Heart right ventricle (tissue), 16 donors: ENCODE measurements at regions not wholly inside any gene's neighbourhood (a gene's known extent, or its start where the extent isn't known, plus 50 kb on each side); places are given as distances from the start of the nearest gene placed in this dataset.

Source experiments
- ATAC-seq, 8 donors: fragments of 200-7000 bp; cut with Tn5 transposase; one replicate each; pipeline ENCODE4 v1.9.1; 2020; ENCODE audit warnings: mild to moderate bottlenecking in 8 of 8, moderate library complexity in 8 of 8, moderate number of reproducible peaks in 1 of 8
- DNase-seq, 2 donors: peaks; one replicate each; pipeline ENCODE4 v3.0.0-alpha.2; 2020
- H3K27ac ChIP-seq, 10 donors: fragments of 200-600 bp; sonication (generic) in 2 of 10; one replicate each; pipeline versions ENCODE4 v1.5.0 to v1.8.0; 2020 to 2022; ENCODE audit warnings: mild to moderate bottlenecking in 3 of 10
- H3K27me3 ChIP-seq, 7 donors: fragments of 200-600 bp; one replicate each; pipeline ENCODE4 v1.8.0; 2021 to 2022; ENCODE audit warnings: mild to moderate bottlenecking in 2 of 7
- H3K36me3 ChIP-seq, 9 donors: fragments of 200-600 bp; sonication (generic) in 1 of 9; one replicate each; pipeline versions ENCODE4 v1.5.0 to v1.8.0; 2020 to 2022; ENCODE audit warnings: mild to moderate bottlenecking in 2 of 9
- H3K4me1 ChIP-seq, 9 donors: fragments of 200-600 bp; sonication (generic) in 1 of 9; one replicate each; pipeline versions ENCODE4 v1.5.0 to v1.8.0; 2020 to 2022; ENCODE audit warnings: mild to moderate bottlenecking in 4 of 9
- H3K4me3 ChIP-seq, 10 donors: fragments of 200-600 bp; sonication (generic) in 2 of 10; one replicate each; pipeline versions ENCODE4 v1.5.0 to v1.8.0; 2020 to 2022; ENCODE audit warnings: mild to moderate bottlenecking in 7 of 10, moderate library complexity in 2 of 10
- H3K9me3 ChIP-seq, 11 donors: fragments of 200-600 bp in 10 of 11; sonication (generic) in 2 of 11; one replicate each; pipeline versions ENCODE4 v1.5.0 to v1.8.0; 2013 to 2022; ENCODE audit warnings: mild to moderate bottlenecking in 2 of 11, control low read depth in 1 of 11, moderate library complexity in 1 of 11
- WGBS, 2 donors: extraction: QIAGEN DNeasy Blood & Tissue Kit; methylation state at CpG; one replicate each; pipeline ENCODE4 v1.1.7; 2013; ENCODE audit warnings: inconsistent platforms in 1 of 2; 5-methylcytosine and 5-hydroxymethylcytosine counted together
- intact Hi-C, 10 donors: fragments of 100-400 bp; cut with DNase I; formaldehyde crosslinking; loops; one replicate each; pipeline versions ENCODE4 v1.11.1 to v1.14.2; 2022
- TF ChIP-seq, protein P1 (sequence below), 9 donors: fragments of 200-600 bp; sonication (generic) in 2 of 9; IDR thresholded peaks; one replicate each; pipeline versions ENCODE4 v1.5.0 to v1.8.0; 2021 to 2022; ENCODE audit warnings: antibody characterized with exemption in 9 of 9, mild to moderate bottlenecking in 5 of 9, moderate library complexity in 1 of 9
- donor health status: Arrhythmogenic right ventricular cardiomyopathy.
- donor health status: ischemic (EF 13 %, LVEDD 7.1; RV severe dilation, severe dysfunction).
- donor health status: healthy with polysubstance abuse.
- donor health status: DM: no; HTN: yes; CAD: no.
- donor health status: DM: no; HTN: no; CAD: no.
- donor health status: ischemic (EF 25% LVEDD 6.9; RV normal size, moderate dysfunction).
- donor health status: ischemic (EF 25% LVEDD 5.7; RV mildly dilated, moderate dysfunction).
- donor health status: healthy.
- donor health status: DM: yes; HTN: yes; CAD: no.
- donor health status: Ischemic cardiomyopathy.
- donor health status: ischemic (EF 35%, LVEDD 5.7; RV mildly dilated, moderate dysfunction).
- donor health status: nonischemic (EF 11% LVEDD 7.7; RV severe dilation, severe dysfunction).
- donor health status: DM: yes; HTN: yes; CAD: no.
- donor health status: PGD.
- donor health status: ischemic (EF 29% LVEDD 5.4; RV normal size, mild dysfunction).
- donor health status: nonischemic (EF 23%, LVEDD 6.1; RV moderate dilation, normal function).

GRCh38 chr2:122390406-122390805, 635.0 kb downstream of the TSN start:
- peaks cover 0 to 29% (median 11%) of the 10 kb centered on the region in 11 donors for H3K9me3 ChIP-seq
- no peaks in the 10 kb centered on the region for H3K4me1 ChIP-seq
- no peak for DNase-seq
- H3K27me3 ChIP-seq: no peaks in the 10 kb centered on the region
- intact Hi-C loops: no loop called here
- H3K4me3 ChIP-seq: no peak overlapping the region
- 56 to 67% methylated on average over 1 of the region's 1 CpG for WGBS, 2 donors
- no peak overlapping the region for H3K27ac ChIP-seq
- TF ChIP-seq, protein P1, sequence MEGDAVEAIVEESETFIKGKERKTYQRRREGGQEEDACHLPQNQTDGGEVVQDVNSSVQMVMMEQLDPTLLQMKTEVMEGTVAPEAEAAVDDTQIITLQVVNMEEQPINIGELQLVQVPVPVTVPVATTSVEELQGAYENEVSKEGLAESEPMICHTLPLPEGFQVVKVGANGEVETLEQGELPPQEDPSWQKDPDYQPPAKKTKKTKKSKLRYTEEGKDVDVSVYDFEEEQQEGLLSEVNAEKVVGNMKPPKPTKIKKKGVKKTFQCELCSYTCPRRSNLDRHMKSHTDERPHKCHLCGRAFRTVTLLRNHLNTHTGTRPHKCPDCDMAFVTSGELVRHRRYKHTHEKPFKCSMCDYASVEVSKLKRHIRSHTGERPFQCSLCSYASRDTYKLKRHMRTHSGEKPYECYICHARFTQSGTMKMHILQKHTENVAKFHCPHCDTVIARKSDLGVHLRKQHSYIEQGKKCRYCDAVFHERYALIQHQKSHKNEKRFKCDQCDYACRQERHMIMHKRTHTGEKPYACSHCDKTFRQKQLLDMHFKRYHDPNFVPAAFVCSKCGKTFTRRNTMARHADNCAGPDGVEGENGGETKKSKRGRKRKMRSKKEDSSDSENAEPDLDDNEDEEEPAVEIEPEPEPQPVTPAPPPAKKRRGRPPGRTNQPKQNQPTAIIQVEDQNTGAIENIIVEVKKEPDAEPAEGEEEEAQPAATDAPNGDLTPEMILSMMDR (IDR thresholded peaks at IDR 0.05): no peak
- no peak for ATAC-seq
- no peaks in the 10 kb centered on the region for H3K36me3 ChIP-seq

DNA sequence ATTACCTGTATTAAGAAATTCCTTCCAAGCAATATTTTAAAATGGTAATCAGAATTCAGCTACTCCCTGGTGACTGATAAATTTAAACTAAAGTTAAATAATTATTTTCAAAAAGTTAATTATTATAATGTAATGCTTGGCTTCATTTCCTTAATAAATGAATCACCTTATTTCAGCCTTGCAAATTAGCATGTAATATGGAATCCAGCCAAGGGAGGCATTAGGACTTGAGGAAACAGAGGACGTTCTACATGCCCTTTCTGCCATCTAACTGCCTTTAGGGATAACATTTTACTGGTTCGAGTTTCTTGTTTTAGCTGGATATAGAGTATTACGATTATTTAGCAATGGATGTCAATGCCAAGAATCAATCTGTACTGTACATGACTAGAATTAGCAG, 636.3 kb downstream of the TSN start:
- no peaks in the 10 kb centered on the region for H3K27me3 ChIP-seq
- no peaks in the 10 kb centered on the region for H3K36me3 ChIP-seq
- 78% methylated on average over 3 of the region's 3 CpGs for WGBS, 2 donors
- ATAC-seq: no peak
- peaks cover 0 to 29% (median 11%) of the 10 kb centered on the region in 11 donors for H3K9me3 ChIP-seq
- H3K27ac ChIP-seq: no peak overlapping the region
- H3K4me3 ChIP-seq: no peak overlapping the region
- no peaks in the 10 kb centered on the region for H3K4me1 ChIP-seq
- DNase-seq: no peak
- TF ChIP-seq, protein P1 (IDR thresholded peaks at IDR 0.05): no peak
- intact Hi-C loops: no loop called here

GRCh38 chr2:122395687-122396086, 640.2 kb downstream of the TSN start:
- WGBS, 2 donors: 91% methylated on average over 6 of the region's 6 CpGs
- no peak for DNase-seq
- no peaks in the 10 kb centered on the region for H3K36me3 ChIP-seq
- TF ChIP-seq, protein P1 (IDR thresholded peaks at IDR 0.05): no peak
- H3K4me1 ChIP-seq: no peaks in the 10 kb centered on the region
- H3K9me3 ChIP-seq: peaks cover 0 to 5% (median 0%) of the 10 kb centered on the region in 11 donors
- H3K4me3 ChIP-seq: no peak overlapping the region
- intact Hi-C loops: no loop called here
- ATAC-seq: no peak
- no peak overlapping the region for H3K27ac ChIP-seq
- no peaks in the 10 kb centered on the region for H3K27me3 ChIP-seq

DNA sequence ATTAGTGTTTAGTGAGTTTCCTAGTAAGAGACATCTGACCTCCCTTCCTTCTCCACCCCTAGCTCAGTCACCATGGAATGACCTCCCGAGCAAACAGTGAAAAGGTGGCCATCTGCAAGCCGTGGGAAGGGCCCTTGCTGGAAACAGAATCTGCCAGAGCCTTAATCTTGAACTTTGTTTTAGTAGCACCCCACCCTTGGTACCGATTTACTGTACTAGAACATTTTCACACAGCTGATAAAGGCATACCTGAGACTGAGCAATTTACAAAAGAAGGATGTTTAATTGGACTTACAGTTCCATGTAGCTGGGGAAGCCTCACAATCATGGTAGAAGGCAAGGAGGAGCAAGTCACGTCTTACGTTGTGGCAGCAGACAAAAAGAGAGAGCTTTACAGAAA, 655.8 kb downstream of the TSN start:
- H3K4me3 ChIP-seq: no peak overlapping the region
- ATAC-seq (no peak), DNase-seq (no peak)
- intact Hi-C loops: no loop called here
- H3K27me3 ChIP-seq: no peaks in the 10 kb centered on the region
- no peak overlapping the region for H3K27ac ChIP-seq
- H3K4me1 ChIP-seq: no peaks in the 10 kb centered on the region
- TF ChIP-seq, protein P1 (IDR thresholded peaks at IDR 0.05): no peak
- H3K9me3 ChIP-seq: peaks cover 0 to 13% (median 0%) of the 10 kb centered on the region in 11 donors
- 72 to 73% methylated on average over 5 of the region's 5 CpGs for WGBS, 2 donors
- H3K36me3 ChIP-seq: no peaks in the 10 kb centered on the region
